ENCODE measurements at regions not wholly inside any gene's neighbourhood (a gene's known extent, or its start where the extent isn't known, plus 50 kb on each side); places are given as distances from the start of the nearest gene placed in this dataset.

- POLR2A ChIA-PET, result no interaction called here
- Mint-ChIP-seq H3K27ac (no peak overlapping the region), H3K9me3 (peaks cover 6% of the 10 kb centered on the region; the same call in 1 of the 2 replicates), H3K4me1 (no peaks in the 10 kb centered on the region), H3K4me3 (no peak overlapping the region), H3K36me3 (no peaks in the 10 kb centered on the region), H3K27me3 (ENCODE audit: low read depth) (no peaks in the 10 kb centered on the region)
- CTCF ChIA-PET, result no interaction called here
- no peak for ATAC-seq
- TF ChIP-seq ZNF396 (CRISPR knock-in tag; IDR thresholded peaks at IDR 0.05; ENCODE audit: borderline replicate concordance) (no peak), SP1 (CRISPR knock-in tag; conservative IDR thresholded peaks at IDR 0.05) (no peak), ZNF671 (CRISPR knock-in tag; IDR thresholded peaks at IDR 0.05) (no peak)
- DNase-seq (ENCODE audit: low spot score), result no peak
Observed at GRCh38 chr5:143509758-143510221, 106.3 kb upstream of the NR3C1 start.

GRCh38 chr5:143506836-143507552, 103.5 kb upstream of the NR3C1 start:
- peaks cover 7% of the 10 kb centered on the region; the same call in 1 of the 2 replicates for H3K9me3 Mint-ChIP-seq
- POLR2A ChIA-PET, result no interaction called here
- H3K27me3 Mint-ChIP-seq (ENCODE audit: low read depth), result no peaks in the 10 kb centered on the region
- CTCF ChIA-PET, result no interaction called here
- no peaks in the 10 kb centered on the region; the same call in 1 of the 2 replicates for H3K4me1 Mint-ChIP-seq
- no peaks in the 10 kb centered on the region for H3K36me3 Mint-ChIP-seq
- TF ChIP-seq GABPB1 (CRISPR knock-in tag; IDR thresholded peaks at IDR 0.05), result peak; percentile 80
- no peak for TF ChIP-seq ZSCAN18 (CRISPR knock-in tag; IDR thresholded peaks at IDR 0.05)
- no peak for TF ChIP-seq ZNF232 (CRISPR knock-in tag; IDR thresholded peaks at IDR 0.05)
- H3K4me3 Mint-ChIP-seq, result no peak overlapping the region
- DNase-seq (ENCODE audit: low spot score) (no peak), ATAC-seq (no peak)
- no peak overlapping the region for H3K27ac Mint-ChIP-seq

GRCh38 chr5:143505934-143506333, 102.4 kb upstream of the NR3C1 start:
- peaks cover 7% of the 10 kb centered on the region for H3K4me1 Mint-ChIP-seq
- H3K27ac Mint-ChIP-seq, result no peak overlapping the region
- DNase-seq (ENCODE audit: low spot score), result no peak
- ChIA-PET CTCF (no interaction called here), POLR2A (no interaction called here)
- no peaks in the 10 kb centered on the region for H3K36me3 Mint-ChIP-seq
- peaks cover 7% of the 10 kb centered on the region; the same call in 1 of the 2 replicates for H3K9me3 Mint-ChIP-seq
- no peaks in the 10 kb centered on the region for H3K27me3 Mint-ChIP-seq (ENCODE audit: low read depth)
- H3K4me3 Mint-ChIP-seq, result no peak overlapping the region
- no peak for ATAC-seq
- TF ChIP-seq ZNF423 (CRISPR knock-in tag; IDR thresholded peaks at IDR 0.05) (no peak), NFATC4 (CRISPR knock-in tag; IDR thresholded peaks at IDR 0.05) (no peak), ATF2 (CRISPR knock-in tag; IDR thresholded peaks at IDR 0.05; ENCODE audit: borderline replicate concordance, low read depth) (no peak), SMAD3 (CRISPR knock-in tag; IDR thresholded peaks at IDR 0.05; ENCODE audit: borderline replicate concordance) (no peak), GTF2I (CRISPR knock-in tag; conservative IDR thresholded peaks at IDR 0.05) (no peak), FOXK1 (CRISPR knock-in tag; IDR thresholded peaks at IDR 0.05) (no peak), USF2 (CRISPR knock-in tag; IDR thresholded peaks at IDR 0.05) (no peak), ZNF232 (CRISPR knock-in tag; IDR thresholded peaks at IDR 0.05) (no peak), MAX (CRISPR knock-in tag; IDR thresholded peaks at IDR 0.05) (no peak)

- H3K4me3 Mint-ChIP-seq, result no peak overlapping the region
- ATAC-seq, result no peak
- peaks cover 7% of the 10 kb centered on the region; the same call in 1 of the 2 replicates for H3K9me3 Mint-ChIP-seq
- ChIA-PET POLR2A (no interaction called here), CTCF (no interaction called here)
- no peak overlapping the region for H3K27ac Mint-ChIP-seq
- H3K4me1 Mint-ChIP-seq, result peaks cover 7% of the 10 kb centered on the region
- DNase-seq (ENCODE audit: low spot score), result no peak
- H3K27me3 Mint-ChIP-seq (ENCODE audit: low read depth), result no peaks in the 10 kb centered on the region
- no peaks in the 10 kb centered on the region for H3K36me3 Mint-ChIP-seq
- no peak for TF ChIP-seq ELF4 (CRISPR knock-in tag; IDR thresholded peaks at IDR 0.05; ENCODE audit: low read depth)
- no peak for TF ChIP-seq MYBL2 (CRISPR knock-in tag; IDR thresholded peaks at IDR 0.05)
- TF ChIP-seq ZNF423 (CRISPR knock-in tag; IDR thresholded peaks at IDR 0.05), result no peak
- TF ChIP-seq NR3C1 (CRISPR knock-in tag; conservative IDR thresholded peaks at IDR 0.05; ENCODE audit: low read depth), result no peak
- no peak for TF ChIP-seq CTCF (IDR thresholded peaks at IDR 0.05)
- TF ChIP-seq RELA (CRISPR knock-in tag; IDR thresholded peaks at IDR 0.05; ENCODE audit: borderline replicate concordance), result no peak
- TF ChIP-seq ZNF138 (CRISPR knock-in tag; conservative IDR thresholded peaks at IDR 0.05), result no peak
- TF ChIP-seq E2F1 (CRISPR knock-in tag; IDR thresholded peaks at IDR 0.05), result no peak
- TF ChIP-seq SMAD4 (CRISPR knock-in tag; IDR thresholded peaks at IDR 0.05), result no peak
Observed at GRCh38 chr5:143505354-143505753, 101.9 kb upstream of the NR3C1 start.
